GM19025 (cell line): ENCODE measurements at regions not wholly inside any gene's neighbourhood (a gene's known extent, or its start where the extent isn't known, plus 50 kb on each side); places are given as distances from the start of the nearest gene placed in this dataset.

ENCODE experiments used
- ATAC-seq: cut with Tn5 transposase; IDR thresholded peaks from one replicate; pipeline ENCODE4 v1.9.1; 2021; ENCODE audit warnings: mild to moderate bottlenecking, low read depth, moderate library complexity; ENCODE audit not compliant: unreplicated experiment

- no peak for ATAC-seq
Observed at GRCh38 chr14:86897224-86897623, 1095.8 kb downstream of the GALC start.

DNA sequence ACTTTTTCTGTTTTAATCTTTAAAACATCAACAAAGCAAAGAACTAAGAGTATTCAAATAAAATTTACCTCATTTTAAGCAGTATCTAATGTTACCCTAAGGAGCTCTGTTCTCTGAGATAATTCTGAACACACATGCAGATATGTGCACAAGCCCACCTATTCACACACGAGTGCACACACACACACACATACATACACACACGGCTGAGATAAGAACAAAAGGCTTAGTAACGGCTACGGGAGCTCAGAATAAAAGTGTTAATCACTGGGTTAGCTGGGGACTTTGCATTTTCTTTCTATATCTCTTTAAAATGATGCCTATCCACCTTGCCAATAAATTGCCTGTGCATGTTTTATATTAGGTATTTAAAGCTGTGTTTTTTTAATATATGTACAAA, 1096.3 kb downstream of the GALC start:
- ATAC-seq: no peak

DNA sequence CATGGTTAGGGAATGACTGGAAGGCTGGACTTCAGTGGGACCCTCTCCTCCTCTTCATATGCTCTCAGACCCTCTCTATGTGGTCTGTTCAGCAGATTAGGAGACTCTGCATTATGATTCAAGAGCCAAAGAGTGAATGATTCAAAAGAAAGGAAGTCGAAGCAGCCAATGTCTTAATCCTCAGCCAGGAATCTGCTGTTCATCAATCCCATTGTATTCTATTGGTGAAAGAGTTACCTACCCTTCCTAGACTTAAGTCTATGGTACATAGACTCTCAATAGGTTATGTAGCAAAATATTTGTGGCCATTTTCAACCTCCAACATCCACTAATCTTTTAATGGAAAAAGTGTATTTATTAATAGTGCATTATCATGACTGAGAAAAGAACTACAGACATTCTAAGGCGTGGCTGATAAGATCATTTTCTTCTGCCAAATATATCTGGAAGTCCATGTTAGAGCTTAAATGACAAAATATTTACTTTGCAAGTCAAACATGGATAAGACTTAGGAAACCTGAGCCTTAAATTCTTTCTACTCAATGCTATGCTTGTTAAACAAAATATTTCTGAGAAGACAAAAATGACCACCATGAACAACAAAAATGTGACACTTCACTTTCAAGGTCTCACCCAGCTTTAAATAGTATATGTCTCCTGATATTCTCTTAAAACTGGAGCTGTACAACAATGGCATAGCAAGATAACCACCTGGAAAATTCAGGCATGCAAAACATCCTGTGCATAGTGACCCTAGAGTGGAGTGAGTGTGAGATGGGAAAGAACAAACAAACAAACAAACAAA, 1100.6 kb downstream of the GALC start:
- no peak for ATAC-seq

GRCh38 chr14:86885280-86885679, 1107.7 kb downstream of the GALC start:
- ATAC-seq: no peak

- no peak for ATAC-seq
Observed at GRCh38 chr14:86884498-86884897, 1108.5 kb downstream of the GALC start.

GRCh38 chr14:86882818-86883217, 1110.2 kb downstream of the GALC start:
- ATAC-seq: no peak

DNA sequence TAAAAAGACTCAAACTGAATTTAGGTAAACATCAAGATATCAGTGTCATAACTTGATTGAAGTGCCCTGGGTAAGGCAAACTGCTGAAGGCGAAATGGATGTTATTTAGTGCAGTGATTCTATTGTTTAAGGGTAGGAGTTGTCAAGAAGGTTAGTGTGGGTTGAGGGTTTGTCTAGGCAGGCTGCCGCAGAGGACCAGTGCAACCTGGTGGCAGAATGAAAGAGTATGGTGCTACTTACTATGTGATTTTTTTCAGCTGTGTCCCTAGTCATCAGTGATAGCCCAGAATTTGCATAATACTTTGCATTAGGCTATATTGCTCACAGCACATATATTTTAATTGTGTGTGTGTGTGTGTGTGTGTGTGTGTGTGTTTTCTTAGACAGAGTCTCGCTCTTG, 1127.0 kb downstream of the GALC start:
- ATAC-seq: no peak

- no peak for ATAC-seq
Observed at GRCh38 chr14:86858591-86858990, 1134.4 kb downstream of the GALC start.

DNA sequence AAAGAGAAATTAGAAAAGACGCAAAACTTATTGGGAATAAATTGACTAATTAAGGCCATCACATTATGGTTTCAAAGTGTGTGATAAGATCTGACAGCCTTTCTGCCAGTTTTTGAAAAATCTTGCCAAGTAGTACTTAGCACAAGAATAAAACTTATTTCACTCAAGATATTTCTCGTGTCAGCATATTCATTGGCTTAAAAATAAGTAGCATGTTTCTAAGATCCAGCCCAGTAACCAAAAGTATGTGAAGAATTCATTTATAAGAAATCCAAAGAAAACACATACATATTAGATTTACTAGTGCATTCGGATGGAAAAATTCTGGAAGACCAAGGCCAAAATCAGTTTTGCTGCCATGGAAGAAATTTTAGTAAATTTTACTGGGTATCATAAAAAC, 1135.0 kb downstream of the GALC start:
- ATAC-seq: no peak

GRCh38 chr14:86852530-86852929, 1140.5 kb downstream of the GALC start:
- ATAC-seq: no peak

DNA sequence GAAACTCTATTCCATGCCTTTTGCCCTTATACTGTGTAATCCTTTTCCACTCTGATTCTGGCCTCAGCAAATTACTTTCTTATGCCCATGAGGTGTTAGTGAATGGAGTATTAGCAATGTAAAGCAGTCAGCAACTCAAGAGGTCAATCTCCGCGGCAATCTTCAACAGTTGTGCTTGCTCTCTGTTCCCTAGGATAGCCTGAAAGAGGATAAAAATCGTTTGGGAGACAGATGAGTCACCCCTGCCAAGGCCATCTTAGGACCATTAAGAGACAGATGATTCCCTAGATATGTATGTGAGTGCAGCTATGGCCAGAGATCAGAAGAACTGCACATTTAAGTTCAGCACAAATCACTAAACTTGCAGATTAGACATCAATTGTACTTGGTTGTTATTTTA, 1145.8 kb downstream of the GALC start:
- ATAC-seq: no peak

DNA sequence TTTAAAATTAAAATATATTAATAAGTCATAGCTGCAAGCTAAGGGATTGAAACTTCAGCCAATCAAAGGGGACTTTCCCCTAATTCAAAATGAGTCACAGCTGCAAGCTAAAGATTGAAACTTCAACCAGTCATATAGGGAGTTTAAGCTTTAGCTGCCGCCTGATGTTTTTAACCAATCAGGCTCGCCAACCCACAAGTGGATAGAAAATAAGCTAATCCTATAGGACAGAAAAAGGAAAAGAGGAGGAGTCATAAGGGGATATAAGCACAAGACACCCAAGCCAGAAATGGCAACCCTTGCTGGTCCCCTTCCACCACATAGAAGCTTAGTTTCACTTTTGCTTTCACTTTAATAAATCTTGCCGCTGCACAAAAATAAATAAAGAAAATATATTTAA, 1154.6 kb downstream of the GALC start:
- ATAC-seq: no peak

DNA sequence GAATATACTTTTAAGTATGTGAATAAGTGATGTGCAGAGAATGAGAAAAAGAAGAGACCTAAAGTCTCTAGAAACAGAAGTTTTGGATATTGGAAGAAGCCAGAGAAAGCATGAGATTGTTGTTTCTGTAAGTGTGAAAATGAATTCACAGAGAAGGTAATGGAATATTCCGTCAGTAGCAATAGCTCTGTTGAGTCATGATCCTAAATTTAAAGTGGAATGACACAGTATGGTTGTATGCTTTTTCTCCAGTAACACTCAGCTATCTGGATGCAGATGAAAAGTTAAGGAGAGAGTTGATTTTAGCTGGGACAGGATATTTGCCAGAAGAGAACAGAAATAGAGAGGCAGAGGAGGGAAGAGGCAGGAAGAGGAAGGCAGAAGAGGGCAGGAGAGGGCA, 1166.3 kb downstream of the GALC start:
- ATAC-seq: no peak

DNA sequence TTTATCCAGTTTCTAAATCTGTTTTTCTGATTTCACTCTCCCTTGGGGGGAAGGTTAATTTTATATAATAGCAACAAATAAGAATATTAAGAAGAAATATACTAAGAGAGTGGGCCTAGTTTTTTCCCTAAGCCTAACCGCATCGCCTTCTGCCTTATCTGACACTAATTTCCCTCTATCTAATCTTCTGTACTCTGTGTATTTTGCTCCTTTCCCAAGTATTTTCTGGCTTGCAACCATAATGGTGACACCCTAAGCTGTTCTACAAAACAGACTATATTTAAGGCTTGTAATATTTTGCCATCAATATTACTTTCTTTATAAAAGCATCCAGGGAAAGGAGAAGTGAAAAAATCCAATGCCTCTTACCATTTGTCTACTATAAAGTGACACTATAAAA, 1168.8 kb downstream of the GALC start:
- no peak for ATAC-seq

- ATAC-seq: no peak
Observed at GRCh38 chr14:86823581-86823980, 1169.4 kb downstream of the GALC start.

GRCh38 chr14:86815341-86815740, 1177.6 kb downstream of the GALC start:
- ATAC-seq: no peak

DNA sequence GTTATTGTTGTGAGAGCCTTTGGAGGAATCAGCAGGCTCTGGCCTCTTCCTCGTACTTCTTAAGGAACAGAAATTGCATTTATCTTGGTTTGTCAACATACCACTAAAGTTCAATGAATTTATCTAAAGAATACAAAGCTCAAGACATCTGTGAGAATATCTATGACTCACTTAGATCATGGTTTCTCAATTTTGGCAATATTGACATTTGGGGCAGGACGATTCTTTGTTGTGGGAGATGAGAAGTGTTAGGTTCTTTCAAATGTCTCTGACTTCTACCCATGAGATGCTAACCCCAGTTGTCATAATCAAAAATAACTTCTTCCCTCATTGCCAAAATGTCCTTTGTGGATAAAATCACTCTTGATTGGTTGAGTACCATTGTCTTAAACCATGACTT, 1190.3 kb downstream of the GALC start:
- no peak for ATAC-seq

- ATAC-seq: no peak
Observed at GRCh38 chr14:86799244-86799647, 1193.7 kb downstream of the GALC start.

- no peak for ATAC-seq
Observed at GRCh38 chr14:86798330-86798729, 1194.7 kb downstream of the GALC start.

DNA sequence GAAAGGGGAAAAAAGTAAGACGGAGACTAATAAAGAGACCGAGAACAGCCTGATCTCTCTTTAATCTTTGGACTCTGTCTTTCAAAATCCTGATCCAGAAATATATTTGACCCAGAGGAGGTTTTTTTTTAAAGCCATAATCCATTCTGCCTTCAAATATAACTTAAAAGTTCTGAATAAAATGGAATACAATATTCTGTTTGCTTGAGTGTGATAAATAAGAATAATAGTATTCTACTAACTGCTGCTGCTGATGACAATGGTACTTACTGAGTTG, 1196.0 kb downstream of the GALC start:
- no peak for ATAC-seq

GRCh38 chr14:86796221-86797074, 1196.5 kb downstream of the GALC start:
- ATAC-seq: no peak

- no peak for ATAC-seq
Observed at GRCh38 chr14:86794689-86795088, 1198.3 kb downstream of the GALC start.
